H1 (cell line): ENCODE measurements at regions not wholly inside any gene's neighbourhood (a gene's known extent, or its start where the extent isn't known, plus 50 kb on each side); places are given as distances from the start of the nearest gene placed in this dataset.

Experiments used
- BCL11A ChIP-seq, 2 experiments: IDR thresholded peaks; one replicate each; pipeline ENCODE4 v1.6.1; 2011; ENCODE audit warnings: low read depth in 2 of 2, low read length in 2 of 2, mild to moderate bottlenecking in 2 of 2
- EP300 ChIP-seq, 2 experiments: IDR thresholded peaks; 1 replicate in 1 of 2; 2 replicates in 1 of 2; pipeline ENCODE4 v1.6.1; 2011 to 2012; ENCODE audit warnings: low read depth in 2 of 2, low read length in 2 of 2, mild to moderate bottlenecking in 2 of 2, borderline replicate concordance in 1 of 2, inconsistent platforms in 1 of 2, moderate library complexity in 1 of 2
- RXRA ChIP-seq: IDR thresholded peaks from 2 replicates; pipeline ENCODE4 v1.6.1; 2011; ENCODE audit warnings: low read depth, mild to moderate bottlenecking, low read length, moderate library complexity; ENCODE audit not compliant: insufficient read depth
- TEAD4 ChIP-seq: IDR thresholded peaks from 2 replicates; pipeline ENCODE4 v1.6.1; 2012; ENCODE audit warnings: low read depth, low read length, inconsistent platforms, mixed read lengths
- YY1 ChIP-seq: IDR thresholded peaks from 2 replicates; pipeline ENCODE4 v1.6.1; 2011; ENCODE audit warnings: low read depth, mild to moderate bottlenecking, low read length

GRCh38 chr18:73835039-73835438 lies 312.6 kb downstream of the FBXO15 start (continued):
- TF ChIP-seq RXRA = no peak
- no peak for TF ChIP-seq BCL11A (IDR thresholded peaks at IDR 0.05; ENCODE audit: low read depth in 2 of 2, low read length in 2 of 2)
- TF ChIP-seq EP300 (IDR thresholded peaks at IDR 0.05; ENCODE audit: borderline replicate concordance in 1 of 2, low read depth in 2 of 2, low read length in 2 of 2) = no peak
- no peak for TF ChIP-seq YY1
- no peak for TF ChIP-seq TEAD4
- TF ChIP-seq, all 59 proteins: peak for 0
